ENCODE measurements at regions not wholly inside any gene's neighbourhood (a gene's known extent, or its start where the extent isn't known, plus 50 kb on each side); places are given as distances from the start of the nearest gene placed in this dataset.

- TF ChIP-seq, protein P1, sequence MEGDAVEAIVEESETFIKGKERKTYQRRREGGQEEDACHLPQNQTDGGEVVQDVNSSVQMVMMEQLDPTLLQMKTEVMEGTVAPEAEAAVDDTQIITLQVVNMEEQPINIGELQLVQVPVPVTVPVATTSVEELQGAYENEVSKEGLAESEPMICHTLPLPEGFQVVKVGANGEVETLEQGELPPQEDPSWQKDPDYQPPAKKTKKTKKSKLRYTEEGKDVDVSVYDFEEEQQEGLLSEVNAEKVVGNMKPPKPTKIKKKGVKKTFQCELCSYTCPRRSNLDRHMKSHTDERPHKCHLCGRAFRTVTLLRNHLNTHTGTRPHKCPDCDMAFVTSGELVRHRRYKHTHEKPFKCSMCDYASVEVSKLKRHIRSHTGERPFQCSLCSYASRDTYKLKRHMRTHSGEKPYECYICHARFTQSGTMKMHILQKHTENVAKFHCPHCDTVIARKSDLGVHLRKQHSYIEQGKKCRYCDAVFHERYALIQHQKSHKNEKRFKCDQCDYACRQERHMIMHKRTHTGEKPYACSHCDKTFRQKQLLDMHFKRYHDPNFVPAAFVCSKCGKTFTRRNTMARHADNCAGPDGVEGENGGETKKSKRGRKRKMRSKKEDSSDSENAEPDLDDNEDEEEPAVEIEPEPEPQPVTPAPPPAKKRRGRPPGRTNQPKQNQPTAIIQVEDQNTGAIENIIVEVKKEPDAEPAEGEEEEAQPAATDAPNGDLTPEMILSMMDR (IDR thresholded peaks at IDR 0.05; ENCODE audit: control insufficient read depth, extremely low read depth, insufficient read depth) = no peak
These were observed 190.8 kb upstream of the C14orf180 start for GRCh38 chr14:104388541-104389325.

DNA sequence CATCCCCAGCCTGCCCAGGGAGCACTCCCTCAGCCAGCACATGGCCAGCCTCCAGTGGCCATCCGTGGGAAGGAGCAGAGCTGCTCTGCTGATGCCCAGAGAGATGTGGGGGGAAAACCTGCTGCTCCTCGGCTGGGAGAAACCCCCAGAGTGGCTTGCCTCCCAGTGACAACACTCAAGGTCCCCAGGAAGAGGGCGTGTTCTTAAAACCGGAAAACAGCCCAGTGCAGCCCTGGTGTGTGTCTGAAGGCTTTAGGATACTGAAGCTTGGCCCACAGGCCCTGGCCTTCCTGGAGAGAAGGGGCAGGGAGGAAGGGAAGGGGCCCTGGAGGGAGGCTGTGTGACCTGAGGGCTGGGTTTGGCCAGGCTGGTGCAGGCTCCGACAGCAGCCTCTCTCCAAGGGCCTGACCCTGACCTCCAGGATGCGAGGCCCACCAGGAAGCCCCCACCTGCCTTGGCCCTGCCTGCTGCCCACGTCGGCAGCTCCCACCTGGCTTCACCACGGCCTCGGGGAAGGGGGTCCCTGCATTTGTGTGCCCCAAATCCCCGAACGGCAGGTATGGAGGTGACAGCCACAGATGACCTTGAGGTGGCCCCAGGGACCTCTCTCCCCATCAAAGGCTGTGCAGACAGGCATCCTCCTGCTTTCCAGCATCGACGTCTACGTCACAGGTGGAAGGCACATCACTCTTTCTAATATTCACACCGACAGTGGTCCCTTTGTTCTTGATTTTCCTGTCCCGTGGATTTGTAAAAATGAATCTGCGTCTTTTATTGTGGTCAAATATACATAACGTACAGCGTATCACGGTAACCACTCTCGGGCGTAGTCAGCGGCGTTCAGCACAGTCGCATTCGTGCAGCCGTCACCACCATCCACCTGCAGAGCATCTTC, 190.0 kb upstream of the C14orf180 start:
- TF ChIP-seq, protein P1 (IDR thresholded peaks at IDR 0.05; ENCODE audit: control insufficient read depth, extremely low read depth, insufficient read depth) = no peak
- H3K4me3 ChIP-seq (ENCODE audit: low read depth, low read length) = no peak overlapping the region
- DNase-seq (ENCODE audit: low read depth) = no peak

More at GRCh38 chr14:104388541-104389325, 190.8 kb upstream of the C14orf180 start:
- no peak for DNase-seq (ENCODE audit: low read depth)
- H3K4me3 ChIP-seq (ENCODE audit: low read depth, low read length) = no peak overlapping the region

DNA sequence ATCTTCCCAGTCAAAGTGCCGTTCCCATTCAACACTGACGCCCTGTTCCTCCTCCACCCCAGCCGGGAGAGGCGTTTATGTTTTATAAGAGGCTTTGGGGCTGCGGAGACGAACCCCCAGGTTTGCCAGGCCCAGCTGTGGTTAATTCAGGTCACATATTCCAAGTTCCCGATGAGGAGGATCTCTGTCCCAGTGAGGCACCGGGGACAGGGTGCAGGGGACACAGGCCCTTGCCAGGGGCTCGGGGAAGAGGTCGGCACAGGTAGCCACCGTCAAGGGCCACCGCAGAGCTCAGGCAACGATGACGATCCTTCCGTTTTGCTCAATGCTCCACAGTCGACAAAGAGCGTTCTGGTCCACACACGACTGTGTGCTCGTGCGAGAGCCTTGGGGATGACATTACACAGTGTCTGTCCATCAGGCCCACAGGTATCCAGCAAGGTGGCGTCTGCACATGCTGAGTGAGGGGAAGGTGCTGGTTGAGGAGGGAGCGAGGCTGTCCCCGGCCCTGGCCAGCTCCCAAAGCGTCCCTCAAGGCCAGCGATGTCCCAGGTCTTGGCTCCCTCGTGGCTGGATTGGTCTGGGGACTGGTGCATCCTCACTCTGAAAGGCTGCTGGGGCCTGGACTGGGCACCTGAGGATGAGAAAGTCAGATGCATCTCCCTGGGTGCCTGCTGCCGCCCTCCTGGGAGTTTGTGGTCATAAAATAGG, 189.2 kb upstream of the C14orf180 start:
- TF ChIP-seq, protein P1 (IDR thresholded peaks at IDR 0.05; ENCODE audit: control insufficient read depth, extremely low read depth, insufficient read depth) = no peak

DNA sequence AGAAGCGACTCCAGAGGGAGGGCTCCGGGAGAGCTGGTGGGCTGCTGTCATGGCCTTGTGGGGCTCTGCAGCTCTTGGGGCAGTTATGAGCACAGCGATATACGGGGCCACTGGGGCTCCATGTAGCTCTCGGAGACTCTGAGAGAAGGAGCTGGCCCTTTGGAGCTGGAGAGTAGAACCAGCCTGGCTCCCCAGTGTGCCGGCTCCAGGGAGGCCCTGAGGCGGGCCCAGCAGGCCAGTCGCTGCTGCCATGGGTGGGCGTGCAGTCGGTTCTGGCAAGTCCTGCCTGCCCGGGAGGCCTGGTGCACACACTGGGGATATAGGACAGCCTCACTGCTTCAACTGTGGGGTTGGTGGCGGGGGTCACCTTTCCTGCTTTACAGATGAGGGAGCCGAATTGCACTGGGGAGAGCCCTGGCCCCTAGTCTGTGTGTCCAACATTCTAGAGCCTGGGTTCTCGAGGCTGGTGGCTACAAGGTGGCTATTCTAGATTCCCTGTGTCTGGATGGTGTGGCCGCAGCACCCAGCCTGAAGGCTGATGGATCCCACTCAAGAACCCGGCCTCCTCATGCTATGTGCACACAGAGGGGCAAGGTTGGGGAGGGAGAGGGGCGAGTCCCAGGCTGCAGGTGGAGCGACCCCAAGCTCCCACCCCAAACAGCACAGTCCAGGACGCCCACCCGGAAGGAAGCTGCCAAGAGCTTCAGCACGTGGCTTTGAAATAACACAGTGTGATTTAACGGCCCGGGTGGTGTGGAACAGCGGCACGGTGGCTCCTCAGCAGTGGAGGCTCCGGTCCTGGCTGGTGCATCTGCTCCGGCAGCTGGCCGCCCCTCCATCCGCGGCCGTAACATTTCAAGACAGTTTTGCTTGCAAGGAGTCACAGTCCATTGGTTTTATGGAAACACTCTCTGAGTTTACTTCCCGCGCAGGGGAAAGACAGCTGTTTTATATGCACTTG, 188.3 kb upstream of the C14orf180 start:
- TF ChIP-seq, protein P1 (IDR thresholded peaks at IDR 0.05; ENCODE audit: control insufficient read depth, extremely low read depth, insufficient read depth) = no peak
- DNase-seq (ENCODE audit: low read depth) = no peak
- no peak overlapping the region for H3K4me3 ChIP-seq (ENCODE audit: low read depth, low read length)

More for the DNA sequence above, 189.2 kb upstream of the C14orf180 start:
- no peak for DNase-seq (ENCODE audit: low read depth)
- no peak overlapping the region for H3K4me3 ChIP-seq (ENCODE audit: low read depth, low read length)

DNA sequence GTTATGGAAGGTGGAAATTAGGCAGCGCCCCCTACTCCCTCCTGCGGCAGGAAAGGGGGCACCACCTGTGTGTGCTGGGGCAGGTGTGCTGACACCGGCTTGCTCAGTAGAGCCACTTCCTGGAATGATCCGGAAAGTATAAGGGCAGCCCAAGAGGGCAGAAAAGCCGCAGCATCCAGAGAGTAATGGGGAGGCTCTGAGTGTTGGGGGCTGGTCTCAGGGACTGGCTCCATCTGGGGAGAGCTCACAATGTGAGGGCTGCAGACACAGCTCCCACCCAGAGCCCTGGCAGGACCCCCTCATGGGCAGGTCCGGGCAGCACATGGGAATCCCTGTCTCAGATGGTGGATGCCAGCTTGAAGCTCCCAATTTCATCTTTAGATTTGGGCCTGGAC, 187.6 kb upstream of the C14orf180 start:
- no peak for DNase-seq (ENCODE audit: low read depth)
- TF ChIP-seq, protein P1 (IDR thresholded peaks at IDR 0.05; ENCODE audit: control insufficient read depth, extremely low read depth, insufficient read depth) = no peak
- no peak overlapping the region for H3K4me3 ChIP-seq (ENCODE audit: low read depth, low read length)

Measured in LNCaP clone FGC (cell line).